ENCODE measurements at regions not wholly inside any gene's neighbourhood (a gene's known extent, or its start where the extent isn't known, plus 50 kb on each side); places are given as distances from the start of the nearest gene placed in this dataset.
"Not testable (repeated sequence)": the region's sequence is repeated elsewhere in the genome, so short reads cannot be mapped to it uniquely, and the experiment has no call there.

- DNase-seq (ENCODE audit: low spot score): not testable (repeated sequence)
Measured at GRCh38 chr7:150193866-150194265, 129.3 kb upstream of the LRRC61 start.
